HG03064 (cell line): ENCODE measurements at regions not wholly inside any gene's neighbourhood (a gene's known extent, or its start where the extent isn't known, plus 50 kb on each side); places are given as distances from the start of the nearest gene placed in this dataset.
"Not testable (repeated sequence)": the region's sequence is repeated elsewhere in the genome, so short reads cannot be mapped to it uniquely, and the experiment has no call there.

Experiments
- ATAC-seq: cut with Tn5 transposase; IDR thresholded peaks from one replicate; pipeline ENCODE4 v1.9.1; 2021; ENCODE audit warnings: low read depth; ENCODE audit not compliant: unreplicated experiment

DNA sequence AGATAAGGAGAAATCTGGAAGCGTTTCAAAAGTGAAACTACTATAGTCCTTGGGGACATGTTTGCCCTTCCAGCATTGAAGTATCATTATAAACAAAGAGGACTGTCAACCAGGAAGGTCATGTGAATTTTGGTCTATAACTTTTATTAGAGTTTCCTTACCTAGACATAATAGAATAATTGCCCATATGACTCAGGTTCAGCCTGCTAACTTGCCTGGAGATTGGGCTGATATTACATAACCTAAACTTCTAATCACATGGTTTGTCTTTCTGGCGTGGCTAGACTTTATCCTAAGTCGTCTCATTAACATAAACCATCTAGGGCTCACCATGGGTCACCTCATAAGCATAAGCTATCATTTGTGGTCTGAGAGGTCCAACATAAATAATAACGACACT, 775.9 kb downstream of the CENPC start:
- no peak for ATAC-seq

DNA sequence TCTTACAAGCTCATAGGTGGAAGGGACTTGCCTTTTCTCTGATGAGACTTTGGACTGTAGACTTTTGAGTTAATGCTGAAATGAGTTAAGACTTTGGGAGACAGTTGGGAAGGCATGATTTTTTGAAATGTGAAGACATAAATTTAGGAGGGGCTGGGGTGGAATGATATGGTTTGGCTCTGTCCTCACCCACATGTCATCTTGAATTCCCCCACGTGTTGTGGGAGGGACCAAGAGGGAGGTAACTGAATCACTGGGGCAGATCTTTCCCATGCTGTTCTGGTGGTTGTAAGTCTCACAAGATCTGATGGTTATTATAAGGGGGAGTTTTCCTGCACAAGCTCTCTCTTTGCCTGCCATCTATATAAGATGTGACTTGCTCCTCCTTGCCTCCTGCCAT, 777.9 kb downstream of the CENPC start:
- no peak for ATAC-seq

DNA sequence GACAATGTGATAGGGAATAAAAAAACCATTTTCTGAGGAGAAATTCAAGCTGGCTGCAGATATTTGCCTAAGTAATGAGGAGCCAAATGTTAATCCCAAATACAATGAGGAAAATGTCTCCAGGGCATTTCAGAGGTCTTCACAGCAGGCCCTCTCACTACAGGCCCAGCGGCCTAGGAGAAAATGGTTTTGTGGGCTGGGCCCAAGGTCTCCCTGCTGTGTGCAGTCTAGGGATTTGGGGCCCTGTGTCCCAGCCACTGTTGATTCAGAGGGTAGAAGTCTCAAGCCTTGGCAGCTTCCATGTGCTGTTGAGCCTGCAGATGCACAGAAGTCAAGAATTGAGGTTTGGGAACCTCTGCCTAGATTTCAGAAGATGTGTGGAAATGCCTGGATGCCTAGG, 778.7 kb downstream of the CENPC start:
- no peak for ATAC-seq

DNA sequence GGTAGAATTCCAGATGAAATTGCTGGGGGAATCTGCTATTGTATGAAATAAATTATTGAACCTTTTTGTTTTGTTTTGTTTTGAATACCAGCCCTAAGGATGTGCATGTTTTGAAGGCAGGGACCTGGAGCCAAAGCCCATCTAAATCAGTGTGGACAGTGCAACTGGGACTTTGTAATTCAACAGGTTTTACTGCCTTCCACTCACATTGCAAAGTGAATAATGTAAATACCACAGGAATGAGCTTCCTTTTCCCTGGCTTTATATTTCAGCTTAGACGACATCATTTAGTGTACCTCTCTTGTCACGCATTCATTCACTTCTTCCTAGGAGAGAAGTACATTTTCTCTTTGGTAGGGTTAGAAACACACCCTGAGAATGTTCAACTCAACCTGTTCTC, 795.0 kb downstream of the CENPC start:
- ATAC-seq = no peak

DNA sequence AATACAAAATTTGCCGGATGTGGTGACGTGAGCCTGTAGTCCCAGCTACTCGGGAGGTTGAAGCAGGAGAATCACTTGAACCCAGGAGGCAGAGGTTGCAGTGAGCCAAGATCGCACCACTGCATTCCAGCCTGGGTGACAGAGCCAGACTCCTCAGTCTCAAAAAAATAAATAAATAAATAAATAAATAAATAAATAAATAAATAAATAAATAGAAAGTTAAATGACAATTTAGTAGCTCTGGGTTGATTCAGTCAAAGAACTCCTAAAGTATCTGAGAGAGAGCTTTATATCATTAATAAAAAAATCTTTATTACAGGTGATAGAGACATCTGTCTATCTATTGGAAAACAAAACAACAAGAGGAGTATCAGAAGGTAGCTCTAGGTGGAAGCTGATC, 798.4 kb downstream of the CENPC start:
- ATAC-seq = not testable (repeated sequence)

DNA sequence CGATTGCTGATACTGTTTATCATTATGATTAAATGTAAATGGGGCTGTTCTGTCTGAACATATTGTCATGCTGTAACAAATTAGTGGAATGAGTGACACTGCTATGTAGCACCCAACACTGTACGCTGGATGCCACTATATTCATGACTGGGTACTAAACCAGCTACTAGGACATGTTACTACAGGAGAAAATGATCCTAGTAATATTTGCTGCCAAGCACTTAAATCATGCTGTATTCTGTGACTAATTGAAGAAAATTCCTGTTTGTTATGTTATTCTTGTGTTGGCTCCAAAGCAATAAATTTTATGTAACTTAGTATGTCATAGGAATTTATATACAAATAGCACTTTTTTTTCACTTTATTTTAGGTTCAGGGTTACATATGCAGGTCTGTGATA, 804.2 kb downstream of the CENPC start:
- ATAC-seq = no peak

DNA sequence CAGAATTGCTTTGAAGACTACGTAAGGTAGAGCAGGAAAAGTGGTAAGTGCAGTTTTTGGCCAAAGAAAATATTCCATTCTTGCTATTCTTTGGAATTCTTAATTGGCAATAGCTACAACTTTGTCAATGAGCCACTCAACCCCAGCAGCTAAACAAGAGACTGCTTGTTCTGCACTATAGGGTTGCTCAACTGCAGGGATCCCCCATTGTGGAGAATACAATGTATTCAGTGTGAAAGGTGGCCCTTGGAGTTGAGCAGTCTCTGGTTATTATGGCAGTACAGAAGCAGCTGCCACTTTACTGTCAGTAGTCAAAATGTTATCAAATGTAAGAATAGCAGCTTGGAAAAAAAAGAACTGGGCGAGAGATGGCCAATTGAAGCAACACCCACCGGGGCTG, 808.7 kb downstream of the CENPC start:
- no peak for ATAC-seq

DNA sequence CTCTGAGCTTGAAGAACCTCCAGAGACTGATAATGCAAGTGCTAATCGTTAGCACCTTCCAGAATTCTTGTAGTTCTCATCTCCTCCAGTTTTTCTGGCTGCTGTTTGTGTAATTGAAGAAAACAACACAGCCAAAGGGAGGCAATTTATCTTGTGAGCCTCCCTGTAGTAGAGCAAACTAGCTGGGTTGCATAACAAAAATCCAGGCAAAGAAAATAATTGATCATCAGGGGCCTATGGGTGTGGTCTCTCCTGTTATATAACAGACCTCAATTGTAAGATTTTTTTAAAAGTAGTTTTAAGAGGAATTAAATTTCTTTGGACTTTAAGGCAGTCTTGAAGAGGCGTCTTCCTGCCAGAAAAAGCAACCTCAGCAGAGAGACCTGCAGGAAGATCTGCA, 817.0 kb downstream of the CENPC start:
- no peak for ATAC-seq

DNA sequence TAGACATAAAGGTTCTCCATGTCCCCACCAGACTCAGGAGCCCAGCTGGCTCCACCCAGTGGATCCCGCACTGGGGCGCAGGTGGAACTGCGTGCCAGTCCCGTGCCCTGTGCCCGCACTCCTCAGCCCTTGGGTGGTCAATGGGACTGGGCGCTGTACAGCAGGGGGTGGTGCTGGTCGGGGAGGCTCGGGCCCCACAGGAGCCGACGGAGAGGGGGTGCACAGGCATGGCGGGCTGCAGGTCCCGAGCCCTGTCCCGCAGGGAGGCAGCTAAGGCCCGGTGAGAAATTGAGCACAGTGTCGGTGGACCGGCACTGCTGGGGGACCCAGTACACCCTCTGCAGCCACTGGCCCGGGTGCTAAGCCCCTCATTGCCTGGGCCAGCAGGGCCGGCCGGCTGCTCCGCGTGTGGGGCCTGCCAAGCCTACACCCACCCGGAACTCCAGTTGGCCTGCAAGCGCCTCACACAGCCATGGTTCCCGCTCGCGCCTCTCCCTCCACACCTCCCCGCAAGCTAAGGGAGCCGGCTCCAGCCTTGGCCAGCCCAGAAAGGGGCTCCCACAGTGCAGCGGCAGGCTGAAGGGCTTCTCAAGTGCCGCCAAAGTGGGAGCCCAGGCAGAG, 832.9 kb downstream of the CENPC start:
- ATAC-seq = not testable (repeated sequence)

DNA sequence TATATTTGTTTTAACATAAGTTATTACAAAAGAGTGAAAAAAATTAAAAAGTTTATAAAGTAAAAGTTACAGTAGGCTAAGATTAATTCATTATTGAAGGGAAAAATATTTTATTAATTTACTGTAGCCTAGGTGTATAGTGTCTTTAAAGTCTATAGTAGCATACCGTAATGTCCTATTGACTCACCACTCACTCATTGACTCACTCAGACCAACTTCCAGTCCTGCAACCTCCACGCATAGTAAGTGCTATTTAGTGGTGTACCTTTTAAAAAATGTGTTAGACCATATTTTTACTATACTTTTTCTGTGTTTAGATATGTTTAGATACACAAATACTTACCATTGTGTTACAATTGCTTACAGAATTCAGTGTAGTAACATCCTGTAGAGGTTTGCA, 841.1 kb downstream of the CENPC start:
- ATAC-seq = no peak

DNA sequence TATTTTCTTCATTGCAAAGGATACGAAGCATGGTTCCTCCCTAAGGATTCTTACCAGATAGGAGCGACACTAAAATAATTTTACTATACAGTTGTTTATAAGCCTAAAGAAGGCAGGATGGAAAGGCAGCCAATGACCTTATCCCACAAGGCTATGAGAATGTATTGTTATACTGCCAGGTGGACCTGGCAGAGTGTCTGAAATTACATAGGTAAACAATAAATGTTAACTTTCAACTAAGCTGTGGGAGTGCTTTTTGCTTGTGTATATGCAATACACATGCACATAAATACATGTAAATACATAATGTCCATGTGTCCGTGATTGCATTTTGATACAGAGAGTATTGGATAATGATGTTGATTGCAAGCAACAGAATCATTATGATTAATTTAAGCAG, 850.6 kb downstream of the CENPC start:
- ATAC-seq = no peak

DNA sequence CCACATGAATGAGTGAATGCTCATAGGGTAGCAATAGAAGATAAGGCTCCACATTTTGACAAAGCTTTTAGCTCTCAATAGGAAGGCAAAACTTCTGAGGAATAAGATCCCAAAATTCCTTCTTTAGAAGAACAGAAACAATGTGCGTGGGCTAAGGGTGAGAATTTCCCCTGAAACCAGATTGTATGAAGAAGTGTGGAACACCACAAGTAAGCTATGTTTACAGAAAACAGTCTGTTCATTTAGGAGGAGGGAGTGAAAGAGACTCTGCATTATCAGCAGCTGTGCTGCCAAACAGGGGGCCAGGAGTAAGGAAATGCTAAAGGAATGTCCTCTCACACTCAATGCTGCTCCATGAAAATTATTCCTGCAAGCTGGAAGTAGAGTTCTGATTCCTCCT, 851.6 kb downstream of the CENPC start:
- no peak for ATAC-seq

DNA sequence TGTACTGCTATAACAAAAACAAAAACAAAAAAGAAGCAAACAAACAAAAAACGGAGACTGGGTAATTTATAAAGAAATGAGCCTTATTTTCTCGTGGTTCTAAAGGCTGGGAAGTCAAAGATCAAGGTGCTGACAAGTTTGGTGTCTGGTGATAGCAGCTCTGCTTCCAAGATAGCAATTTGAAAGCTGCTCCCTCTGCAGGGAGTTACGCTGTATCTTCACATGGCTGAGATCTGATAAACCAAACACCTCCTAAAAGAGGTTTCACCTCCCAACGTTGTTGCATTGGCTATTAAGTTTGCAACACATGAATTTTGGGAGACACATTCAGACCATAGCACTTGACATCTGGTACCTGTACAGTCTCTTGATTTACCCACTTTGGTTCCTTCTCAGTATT, 854.2 kb downstream of the CENPC start:
- no peak for ATAC-seq

DNA sequence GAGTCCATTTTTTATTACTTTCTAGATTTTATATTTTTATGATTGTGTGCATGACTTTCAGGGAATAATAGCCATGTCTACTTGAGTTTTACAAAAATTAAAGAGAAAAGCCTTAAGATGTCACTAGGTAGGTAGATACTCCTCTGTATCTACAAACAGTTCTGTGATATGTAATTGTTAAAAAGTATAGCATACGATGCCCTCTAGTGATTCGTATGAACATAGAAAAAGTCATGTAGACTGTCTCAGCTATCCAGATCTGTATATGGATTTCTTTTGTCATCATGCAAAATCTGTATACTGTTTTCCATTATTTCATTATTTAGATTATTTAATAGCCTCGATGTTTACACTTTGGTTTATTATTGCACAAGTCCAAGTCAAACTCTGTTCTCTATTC, 856.6 kb downstream of the CENPC start:
- no peak for ATAC-seq

DNA sequence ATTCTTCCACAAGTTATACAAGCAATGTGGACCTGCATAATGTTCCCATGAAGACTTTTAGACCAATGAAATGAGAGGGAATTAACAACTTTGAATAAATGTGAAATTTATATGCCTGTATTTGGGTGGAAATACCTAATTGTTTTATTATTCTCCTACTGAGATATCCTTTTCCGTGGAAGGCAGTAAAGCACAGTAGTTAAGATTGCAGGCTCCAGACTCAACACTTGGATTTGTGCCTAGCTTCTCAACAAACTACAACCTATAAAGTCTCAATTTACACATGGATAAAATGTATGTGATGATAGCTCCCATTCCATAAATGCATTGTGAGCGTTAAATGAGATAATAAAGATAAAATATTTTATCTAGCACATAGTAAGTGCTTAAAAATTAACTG, 857.8 kb downstream of the CENPC start:
- no peak for ATAC-seq

DNA sequence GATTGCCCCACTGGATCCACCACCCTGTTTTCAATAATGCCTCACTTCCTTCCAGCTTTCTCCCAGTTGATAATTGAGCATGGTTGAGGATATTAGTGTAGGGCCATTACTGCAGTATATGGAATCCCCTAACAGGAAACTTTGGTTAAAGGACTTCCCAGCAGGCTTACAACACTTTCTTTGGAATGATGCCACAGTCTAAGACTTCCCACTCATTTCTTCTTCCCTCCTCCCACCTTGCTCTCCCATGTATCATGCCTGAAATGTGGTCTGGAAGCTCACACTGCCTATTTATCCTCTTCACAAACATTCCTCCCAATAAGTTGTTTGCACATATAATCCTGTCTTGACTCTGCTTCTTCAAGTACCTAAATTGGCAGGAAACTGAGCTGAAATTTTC, 863.3 kb downstream of the CENPC start:
- no peak for ATAC-seq

DNA sequence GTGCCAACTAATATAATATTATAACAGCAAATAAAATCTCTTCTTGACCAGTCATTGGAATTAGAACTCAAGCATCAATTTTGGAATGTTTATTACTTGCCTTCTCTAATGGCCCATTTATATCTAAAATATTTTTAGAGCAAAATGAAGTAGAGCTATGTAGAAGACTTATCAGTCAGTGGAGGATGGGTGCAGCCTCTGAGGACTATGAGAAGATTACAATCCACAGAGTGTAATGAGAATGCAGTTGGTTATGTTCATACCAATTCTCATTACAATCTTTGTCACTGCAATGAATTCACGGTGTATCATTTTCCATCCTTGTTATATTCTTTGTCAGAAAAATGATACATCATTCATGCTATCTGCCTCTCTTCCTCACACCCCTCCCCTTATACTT, 878.1 kb downstream of the CENPC start:
- ATAC-seq = no peak

DNA sequence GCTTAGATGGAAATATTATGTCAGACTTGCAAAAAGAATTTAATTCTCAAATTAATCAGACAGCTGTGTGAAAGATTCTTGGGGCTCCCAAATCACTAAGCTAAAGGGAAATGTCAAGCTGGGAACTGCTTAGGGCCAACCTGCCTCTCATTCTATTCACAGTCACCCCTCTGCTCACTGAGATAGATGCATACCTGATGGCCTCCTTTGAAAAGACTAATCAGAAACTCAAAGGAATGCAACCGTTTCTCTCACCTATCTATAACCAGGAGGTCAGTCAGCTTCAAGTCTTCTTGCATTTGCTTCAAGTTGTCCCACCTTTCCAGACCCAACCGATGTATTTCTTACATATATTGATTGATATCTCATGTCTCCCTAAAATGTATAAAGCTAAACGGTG, 882.7 kb downstream of the CENPC start:
- no peak for ATAC-seq

DNA sequence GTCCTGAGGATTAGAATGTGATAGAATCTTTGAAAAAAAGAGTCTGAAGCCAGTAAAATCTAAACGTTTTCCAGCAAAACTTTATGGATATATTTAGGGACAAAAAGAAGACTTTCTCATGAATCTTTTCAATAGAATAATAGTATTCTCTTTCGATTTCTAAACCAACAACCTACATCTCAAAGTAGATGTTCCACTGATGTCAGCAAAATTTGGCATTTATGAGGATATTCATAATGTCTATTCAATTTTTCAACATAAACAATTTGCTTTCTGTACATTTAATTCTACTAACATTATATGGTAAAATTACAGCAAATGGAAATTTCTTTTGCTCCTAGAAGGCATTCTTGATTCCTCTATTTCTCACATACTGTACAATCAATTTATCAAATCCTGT, 886.5 kb downstream of the CENPC start:
- ATAC-seq = no peak

DNA sequence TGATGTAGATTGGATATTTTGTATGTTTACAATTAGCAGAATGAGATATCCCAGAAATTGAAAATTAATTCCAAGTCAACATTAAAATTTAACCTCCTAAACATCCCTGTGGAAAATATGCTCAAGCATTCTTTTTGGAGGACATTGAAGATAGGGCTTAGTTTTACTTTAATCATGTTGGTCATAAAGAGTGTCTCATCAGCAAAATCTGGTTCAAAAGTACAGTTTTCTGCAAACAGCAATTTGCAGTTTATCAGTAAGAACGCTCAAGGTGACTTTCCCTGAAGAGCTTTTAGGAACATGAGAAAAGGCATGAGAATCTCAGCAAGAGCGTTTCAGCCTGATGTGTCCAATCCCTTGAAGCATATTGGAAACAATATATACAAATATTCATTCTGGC, 889.8 kb downstream of the CENPC start:
- no peak for ATAC-seq

DNA sequence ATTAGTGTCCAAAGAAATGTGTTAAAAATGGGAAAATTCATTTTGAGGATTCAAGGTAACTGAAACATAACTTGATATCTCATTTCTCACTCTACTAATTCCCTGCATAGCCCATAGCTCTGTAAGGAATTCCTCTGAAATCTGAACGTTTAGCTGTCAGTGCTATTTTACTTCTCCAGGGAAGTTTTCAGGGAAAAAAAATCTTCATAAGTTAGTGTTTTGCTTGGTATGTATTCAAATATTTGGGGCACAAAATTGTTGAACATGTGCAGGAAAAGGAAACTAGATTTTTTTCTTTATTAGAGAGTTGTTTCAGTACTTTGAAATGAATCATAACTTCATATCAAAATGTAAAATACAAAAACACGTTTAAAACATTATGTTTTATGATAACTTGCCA, 891.4 kb downstream of the CENPC start:
- no peak for ATAC-seq

DNA sequence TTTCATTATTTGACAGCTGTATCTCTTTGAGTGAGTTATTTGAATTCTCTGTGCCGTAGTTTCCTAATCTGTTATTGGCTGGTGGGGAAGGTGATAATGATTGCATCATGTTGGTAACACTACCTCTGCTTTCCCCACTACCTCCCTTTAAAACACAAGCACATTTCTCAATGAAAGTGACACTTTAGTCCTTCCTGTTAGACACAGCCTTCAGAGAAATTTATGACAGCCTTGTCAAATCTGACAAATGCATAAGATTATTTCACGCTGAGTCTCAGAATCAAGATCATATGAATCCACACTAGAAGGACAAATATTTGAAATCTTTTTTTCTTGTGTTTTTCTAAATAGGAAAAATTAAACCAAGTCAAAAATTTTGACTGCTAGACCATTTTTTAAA, 896.1 kb downstream of the CENPC start:
- ATAC-seq = no peak

DNA sequence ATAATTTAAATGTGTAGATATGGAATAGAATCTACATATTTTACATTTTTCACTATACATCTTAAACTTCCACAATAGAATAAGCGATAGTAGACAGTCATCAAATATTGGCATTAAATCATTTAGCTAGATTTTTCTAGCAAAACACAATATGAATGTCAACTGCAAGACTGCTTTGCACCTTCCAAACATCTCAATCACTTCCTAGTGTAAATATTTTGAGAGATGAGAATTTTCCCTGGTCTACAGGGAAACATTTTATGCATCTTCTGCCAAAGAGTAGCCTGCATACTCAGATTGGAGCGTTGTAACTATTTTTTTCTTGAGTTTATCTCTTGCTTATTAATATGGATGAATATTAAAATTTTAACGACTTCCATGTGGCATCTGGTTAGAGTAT, 897.4 kb downstream of the CENPC start:
- ATAC-seq = no peak
